ENCODE measurements at regions not wholly inside any gene's neighbourhood (a gene's known extent, or its start where the extent isn't known, plus 50 kb on each side); places are given as distances from the start of the nearest gene placed in this dataset.

DNA sequence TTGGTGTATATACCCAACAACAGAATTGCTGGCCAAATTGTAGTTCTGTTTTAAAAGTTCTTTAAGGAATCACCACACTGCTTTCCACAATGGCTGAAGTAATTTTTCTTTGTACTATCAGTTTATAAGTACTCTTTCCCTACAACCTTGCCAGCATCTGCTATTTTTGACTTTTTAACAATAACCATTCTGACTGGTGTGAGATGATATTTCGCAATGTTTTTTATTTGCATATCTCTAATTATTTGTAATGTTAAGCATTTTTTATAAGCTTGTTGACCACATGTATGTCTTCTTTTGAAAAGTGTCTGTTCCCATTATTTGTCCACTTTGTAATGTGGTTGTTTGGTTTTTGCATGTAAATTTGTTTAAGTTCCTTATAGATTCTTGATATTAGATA lies 509.9 kb upstream of the POU3F4 start:
- TF ChIP-seq, protein P1, sequence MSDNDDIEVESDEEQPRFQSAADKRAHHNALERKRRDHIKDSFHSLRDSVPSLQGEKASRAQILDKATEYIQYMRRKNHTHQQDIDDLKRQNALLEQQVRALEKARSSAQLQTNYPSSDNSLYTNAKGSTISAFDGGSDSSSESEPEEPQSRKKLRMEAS (IDR thresholded peaks at IDR 0.05) = no peak
- TF ChIP-seq ESRRA (IDR thresholded peaks at IDR 0.05; ENCODE audit: borderline replicate concordance, low read length) = no peak
- TF ChIP-seq, protein P2, sequence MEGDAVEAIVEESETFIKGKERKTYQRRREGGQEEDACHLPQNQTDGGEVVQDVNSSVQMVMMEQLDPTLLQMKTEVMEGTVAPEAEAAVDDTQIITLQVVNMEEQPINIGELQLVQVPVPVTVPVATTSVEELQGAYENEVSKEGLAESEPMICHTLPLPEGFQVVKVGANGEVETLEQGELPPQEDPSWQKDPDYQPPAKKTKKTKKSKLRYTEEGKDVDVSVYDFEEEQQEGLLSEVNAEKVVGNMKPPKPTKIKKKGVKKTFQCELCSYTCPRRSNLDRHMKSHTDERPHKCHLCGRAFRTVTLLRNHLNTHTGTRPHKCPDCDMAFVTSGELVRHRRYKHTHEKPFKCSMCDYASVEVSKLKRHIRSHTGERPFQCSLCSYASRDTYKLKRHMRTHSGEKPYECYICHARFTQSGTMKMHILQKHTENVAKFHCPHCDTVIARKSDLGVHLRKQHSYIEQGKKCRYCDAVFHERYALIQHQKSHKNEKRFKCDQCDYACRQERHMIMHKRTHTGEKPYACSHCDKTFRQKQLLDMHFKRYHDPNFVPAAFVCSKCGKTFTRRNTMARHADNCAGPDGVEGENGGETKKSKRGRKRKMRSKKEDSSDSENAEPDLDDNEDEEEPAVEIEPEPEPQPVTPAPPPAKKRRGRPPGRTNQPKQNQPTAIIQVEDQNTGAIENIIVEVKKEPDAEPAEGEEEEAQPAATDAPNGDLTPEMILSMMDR (IDR thresholded peaks at IDR 0.05) = no peak
- no peak for TF ChIP-seq POLR2A (IDR thresholded peaks at IDR 0.05; ENCODE audit: low read length)
- TF ChIP-seq, protein P3, sequence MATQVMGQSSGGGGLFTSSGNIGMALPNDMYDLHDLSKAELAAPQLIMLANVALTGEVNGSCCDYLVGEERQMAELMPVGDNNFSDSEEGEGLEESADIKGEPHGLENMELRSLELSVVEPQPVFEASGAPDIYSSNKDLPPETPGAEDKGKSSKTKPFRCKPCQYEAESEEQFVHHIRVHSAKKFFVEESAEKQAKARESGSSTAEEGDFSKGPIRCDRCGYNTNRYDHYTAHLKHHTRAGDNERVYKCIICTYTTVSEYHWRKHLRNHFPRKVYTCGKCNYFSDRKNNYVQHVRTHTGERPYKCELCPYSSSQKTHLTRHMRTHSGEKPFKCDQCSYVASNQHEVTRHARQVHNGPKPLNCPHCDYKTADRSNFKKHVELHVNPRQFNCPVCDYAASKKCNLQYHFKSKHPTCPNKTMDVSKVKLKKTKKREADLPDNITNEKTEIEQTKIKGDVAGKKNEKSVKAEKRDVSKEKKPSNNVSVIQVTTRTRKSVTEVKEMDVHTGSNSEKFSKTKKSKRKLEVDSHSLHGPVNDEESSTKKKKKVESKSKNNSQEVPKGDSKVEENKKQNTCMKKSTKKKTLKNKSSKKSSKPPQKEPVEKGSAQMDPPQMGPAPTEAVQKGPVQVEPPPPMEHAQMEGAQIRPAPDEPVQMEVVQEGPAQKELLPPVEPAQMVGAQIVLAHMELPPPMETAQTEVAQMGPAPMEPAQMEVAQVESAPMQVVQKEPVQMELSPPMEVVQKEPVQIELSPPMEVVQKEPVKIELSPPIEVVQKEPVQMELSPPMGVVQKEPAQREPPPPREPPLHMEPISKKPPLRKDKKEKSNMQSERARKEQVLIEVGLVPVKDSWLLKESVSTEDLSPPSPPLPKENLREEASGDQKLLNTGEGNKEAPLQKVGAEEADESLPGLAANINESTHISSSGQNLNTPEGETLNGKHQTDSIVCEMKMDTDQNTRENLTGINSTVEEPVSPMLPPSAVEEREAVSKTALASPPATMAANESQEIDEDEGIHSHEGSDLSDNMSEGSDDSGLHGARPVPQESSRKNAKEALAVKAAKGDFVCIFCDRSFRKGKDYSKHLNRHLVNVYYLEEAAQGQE (IDR thresholded peaks at IDR 0.05) = no peak
- no peak for TF ChIP-seq HDAC2 (IDR thresholded peaks at IDR 0.05)
- TF ChIP-seq JUN (IDR thresholded peaks at IDR 0.05) = no peak
- no peak for TF ChIP-seq RCOR1 (IDR thresholded peaks at IDR 0.05; ENCODE audit: low read depth, low read length)
- no peak for TF ChIP-seq MYC (IDR thresholded peaks at IDR 0.05; ENCODE audit: borderline replicate concordance, low read length)
- no peak for TF ChIP-seq RAD21 (conservative IDR thresholded peaks at IDR 0.05 in 1 of 2, IDR thresholded peaks at IDR 0.05 in 1 of 2)

Data from A549 (cell line).